ENCODE measurements at regions not wholly inside any gene's neighbourhood (a gene's known extent, or its start where the extent isn't known, plus 50 kb on each side); places are given as distances from the start of the nearest gene placed in this dataset.

GRCh38 chr3:110755345-110755744 is 316.3 kb upstream of the NECTIN3 start:
- H2AK5ac ChIP-seq (ENCODE audit: low read length, severe bottlenecking): no peak overlapping the region
- no peak overlapping the region for H2AFZ ChIP-seq (ENCODE audit: low read depth, low read length)
- no peak overlapping the region for H3K23ac ChIP-seq (ENCODE audit: low read length in 2 of 2)
- H4K8ac ChIP-seq (ENCODE audit: low read length): no peak overlapping the region
- H3K36me3 ChIP-seq (ENCODE audit: control insufficient read depth in 1 of 2, insufficient read depth in 2 of 2, low read depth in 1 of 2, low read length in 2 of 2): no peaks in the 10 kb centered on the region
- 97% methylated on average over 4 of the region's 7 CpGs for WGBS
- no peak for DNase-seq
- no peak overlapping the region for H3K4me2 ChIP-seq (ENCODE audit: low read length, poor library complexity, severe bottlenecking)
- H3K4me3 ChIP-seq (ENCODE audit: insufficient read depth in 1 of 2, low read depth in 1 of 2, low read length in 2 of 2): no peak overlapping the region
- no peak overlapping the region for H2BK5ac ChIP-seq (ENCODE audit: low read depth, low read length, poor library complexity, severe bottlenecking)
- no peaks in the 10 kb centered on the region for H3K4me1 ChIP-seq (ENCODE audit: control insufficient read depth, insufficient read depth, low read depth, low read length)
- H4K91ac ChIP-seq (ENCODE audit: low read length): no peak overlapping the region
- H3K27me3 ChIP-seq (ENCODE audit: control insufficient read depth in 1 of 2, insufficient read depth in 1 of 2, low read length in 2 of 2): no peaks in the 10 kb centered on the region
- no peak overlapping the region for H2BK15ac ChIP-seq (ENCODE audit: low read depth, poor library complexity, severe bottlenecking)
- no peak overlapping the region for H2BK120ac ChIP-seq (ENCODE audit: low read depth, low read length)
- H3K18ac ChIP-seq (ENCODE audit: low read depth in 1 of 2, low read length in 2 of 2): no peak overlapping the region
- H3K79me1 ChIP-seq (replicated peaks; ENCODE audit: low read length, poor library complexity, severe bottlenecking): no peaks in the 10 kb centered on the region
- H3K9me3 ChIP-seq (ENCODE audit: control insufficient read depth, low read length): no peaks in the 10 kb centered on the region
- H3K27ac ChIP-seq (ENCODE audit: low read length, poor library complexity, severe bottlenecking): no peak overlapping the region
- no peak overlapping the region for H3K4ac ChIP-seq (ENCODE audit: low read depth in 1 of 2, low read length in 2 of 2)
- peak overlapping the region in 1 of 2 experiments; percentile 20 for H3K14ac ChIP-seq (ENCODE audit: low read length in 2 of 2)
- no peak overlapping the region for H2BK12ac ChIP-seq (ENCODE audit: low read length in 2 of 2)
- no peak overlapping the region for H3K9ac ChIP-seq (ENCODE audit: low read length)

- no peak overlapping the region for H3K18ac ChIP-seq (ENCODE audit: low read depth in 1 of 2, low read length in 2 of 2)
- H3K14ac ChIP-seq (ENCODE audit: low read length in 2 of 2): no peak overlapping the region
- H2BK120ac ChIP-seq (ENCODE audit: low read depth, low read length): no peak overlapping the region
- H3K4me2 ChIP-seq (ENCODE audit: low read length, poor library complexity, severe bottlenecking): no peak overlapping the region
- no peaks in the 10 kb centered on the region for H3K9me3 ChIP-seq (ENCODE audit: control insufficient read depth, low read length)
- no peak overlapping the region for H3K9ac ChIP-seq (ENCODE audit: low read length)
- no peaks in the 10 kb centered on the region for H3K36me3 ChIP-seq (ENCODE audit: control insufficient read depth in 1 of 2, insufficient read depth in 2 of 2, low read depth in 1 of 2, low read length in 2 of 2)
- H2BK12ac ChIP-seq (ENCODE audit: low read length in 2 of 2): no peak overlapping the region
- H3K4ac ChIP-seq (ENCODE audit: low read depth in 1 of 2, low read length in 2 of 2): no peak overlapping the region
- H2BK5ac ChIP-seq (ENCODE audit: low read depth, low read length, poor library complexity, severe bottlenecking): no peak overlapping the region
- H3K4me1 ChIP-seq (ENCODE audit: control insufficient read depth, insufficient read depth, low read depth, low read length): no peaks in the 10 kb centered on the region
- H2AK5ac ChIP-seq (ENCODE audit: low read length, severe bottlenecking): no peak overlapping the region
- no peak overlapping the region for H4K91ac ChIP-seq (ENCODE audit: low read length)
- H3K4me3 ChIP-seq (ENCODE audit: insufficient read depth in 1 of 2, low read depth in 1 of 2, low read length in 2 of 2): no peak overlapping the region
- 78% methylated on average over 6 of the region's 6 CpGs for WGBS
- no peak overlapping the region for H3K27ac ChIP-seq (ENCODE audit: low read length, poor library complexity, severe bottlenecking)
- no peak overlapping the region for H3K23ac ChIP-seq (ENCODE audit: low read length in 2 of 2)
- H2AFZ ChIP-seq (ENCODE audit: low read depth, low read length): no peak overlapping the region
- H3K27me3 ChIP-seq (ENCODE audit: control insufficient read depth in 1 of 2, insufficient read depth in 1 of 2, low read length in 2 of 2): no peaks in the 10 kb centered on the region
- H3K79me1 ChIP-seq (replicated peaks; ENCODE audit: low read length, poor library complexity, severe bottlenecking): no peaks in the 10 kb centered on the region
- no peak overlapping the region for H4K8ac ChIP-seq (ENCODE audit: low read length)
- no peak for DNase-seq
- H2BK15ac ChIP-seq (ENCODE audit: low read depth, poor library complexity, severe bottlenecking): no peak overlapping the region
Measured at GRCh38 chr3:110756705-110757104, 314.9 kb upstream of the NECTIN3 start.

GRCh38 chr3:110758208-110758607 is 313.4 kb upstream of the NECTIN3 start:
- H4K91ac ChIP-seq (ENCODE audit: low read length): no peak overlapping the region
- H2AFZ ChIP-seq (ENCODE audit: low read depth, low read length): no peak overlapping the region
- H2BK120ac ChIP-seq (ENCODE audit: low read depth, low read length): no peak overlapping the region
- no peak overlapping the region for H3K9ac ChIP-seq (ENCODE audit: low read length)
- no peaks in the 10 kb centered on the region for H3K4me1 ChIP-seq (ENCODE audit: control insufficient read depth, insufficient read depth, low read depth, low read length)
- no peaks in the 10 kb centered on the region for H3K9me3 ChIP-seq (ENCODE audit: control insufficient read depth, low read length)
- H3K23ac ChIP-seq (ENCODE audit: low read length in 2 of 2): no peak overlapping the region
- H4K8ac ChIP-seq (ENCODE audit: low read length): no peak overlapping the region
- no peak overlapping the region for H2BK5ac ChIP-seq (ENCODE audit: low read depth, low read length, poor library complexity, severe bottlenecking)
- no peak overlapping the region for H2AK5ac ChIP-seq (ENCODE audit: low read length, severe bottlenecking)
- 80% methylated on average over 2 of the region's 2 CpGs for WGBS
- no peaks in the 10 kb centered on the region for H3K36me3 ChIP-seq (ENCODE audit: control insufficient read depth in 1 of 2, insufficient read depth in 2 of 2, low read depth in 1 of 2, low read length in 2 of 2)
- H3K27ac ChIP-seq (ENCODE audit: low read length, poor library complexity, severe bottlenecking): no peak overlapping the region
- no peaks in the 10 kb centered on the region for H3K79me1 ChIP-seq (replicated peaks; ENCODE audit: low read length, poor library complexity, severe bottlenecking)
- DNase-seq: no peak
- no peak overlapping the region for H3K4me2 ChIP-seq (ENCODE audit: low read length, poor library complexity, severe bottlenecking)
- no peak overlapping the region for H3K14ac ChIP-seq (ENCODE audit: low read length in 2 of 2)
- no peaks in the 10 kb centered on the region for H3K27me3 ChIP-seq (ENCODE audit: control insufficient read depth in 1 of 2, insufficient read depth in 1 of 2, low read length in 2 of 2)
- H2BK15ac ChIP-seq (ENCODE audit: low read depth, poor library complexity, severe bottlenecking): no peak overlapping the region
- H3K18ac ChIP-seq (ENCODE audit: low read depth in 1 of 2, low read length in 2 of 2): no peak overlapping the region
- H3K4ac ChIP-seq (ENCODE audit: low read depth in 1 of 2, low read length in 2 of 2): no peak overlapping the region
- no peak overlapping the region for H3K4me3 ChIP-seq (ENCODE audit: insufficient read depth in 1 of 2, low read depth in 1 of 2, low read length in 2 of 2)
- no peak overlapping the region for H2BK12ac ChIP-seq (ENCODE audit: low read length in 2 of 2)

GRCh38 chr3:110767156-110767555 is 304.5 kb upstream of the NECTIN3 start:
- Histone ChIP-seq H2BK120ac (ENCODE audit: low read depth, low read length) (no peak overlapping the region), H3K4me2 (ENCODE audit: low read length, poor library complexity, severe bottlenecking) (no peak overlapping the region), H3K27ac (ENCODE audit: low read length, poor library complexity, severe bottlenecking) (no peak overlapping the region), H3K18ac (ENCODE audit: low read depth in 1 of 2, low read length in 2 of 2) (no peak overlapping the region), H3K14ac (ENCODE audit: low read length in 2 of 2) (no peak overlapping the region), H3K79me1 (replicated peaks; ENCODE audit: low read length, poor library complexity, severe bottlenecking) (no peaks in the 10 kb centered on the region), H2BK12ac (ENCODE audit: low read length in 2 of 2) (no peak overlapping the region), H2BK15ac (ENCODE audit: low read depth, poor library complexity, severe bottlenecking) (no peak overlapping the region), H3K23ac (ENCODE audit: low read length in 2 of 2) (no peak overlapping the region), H3K4me3 (ENCODE audit: insufficient read depth in 1 of 2, low read depth in 1 of 2, low read length in 2 of 2) (no peak overlapping the region), H3K27me3 (ENCODE audit: control insufficient read depth in 1 of 2, insufficient read depth in 1 of 2, low read length in 2 of 2) (no peaks in the 10 kb centered on the region), H2BK5ac (ENCODE audit: low read depth, low read length, poor library complexity, severe bottlenecking) (no peak overlapping the region), H3K4me1 (ENCODE audit: control insufficient read depth, insufficient read depth, low read depth, low read length) (peaks cover 2% of the 10 kb centered on the region), H4K8ac (ENCODE audit: low read length) (no peak overlapping the region), H3K36me3 (ENCODE audit: control insufficient read depth in 1 of 2, insufficient read depth in 2 of 2, low read depth in 1 of 2, low read length in 2 of 2) (no peaks in the 10 kb centered on the region), H4K91ac (ENCODE audit: low read length) (no peak overlapping the region), H2AK5ac (ENCODE audit: low read length, severe bottlenecking) (no peak overlapping the region), H3K9ac (ENCODE audit: low read length) (no peak overlapping the region), H3K4ac (ENCODE audit: low read depth in 1 of 2, low read length in 2 of 2) (no peak overlapping the region), H3K9me3 (ENCODE audit: control insufficient read depth, low read length) (no peaks in the 10 kb centered on the region), H2AFZ (ENCODE audit: low read depth, low read length) (no peak overlapping the region)
- no peak for DNase-seq
- WGBS: 83% methylated on average over 2 of the region's 2 CpGs

Measured in mesenchymal stem cell (in vitro differentiated cells and primary cell).